ENCODE measurements at regions not wholly inside any gene's neighbourhood (a gene's known extent, or its start where the extent isn't known, plus 50 kb on each side); places are given as distances from the start of the nearest gene placed in this dataset.
A peak's percentile ranks its signal among the peaks of the same experiment; 100 is the strongest.

DNA sequence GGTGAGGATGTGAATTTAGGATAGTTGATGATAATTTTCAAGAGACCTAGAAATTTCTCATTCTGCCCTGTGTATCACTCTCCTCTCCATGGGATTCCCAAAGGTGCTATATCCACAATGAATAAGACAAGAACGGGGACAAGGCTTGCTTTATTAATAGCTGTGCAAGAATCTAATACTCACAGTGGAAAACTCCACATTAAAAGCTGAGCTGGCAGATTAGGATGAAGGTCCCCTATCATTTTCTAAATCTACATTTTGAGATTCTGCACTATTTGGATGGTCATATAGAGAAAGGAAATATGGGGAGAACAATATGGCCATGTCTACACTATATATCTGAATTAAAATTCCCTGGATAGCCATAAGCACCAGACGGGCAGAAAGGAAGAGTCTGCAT, 411.0 kb upstream of the TGFBR2 start:
- no peak overlapping the region for H3K4ac ChIP-seq (ENCODE audit: low read depth in 1 of 2, low read length in 2 of 2)
- no peak overlapping the region for H4K91ac ChIP-seq (ENCODE audit: low read length)
- H3K9ac ChIP-seq (ENCODE audit: low read length), result no peak overlapping the region
- H3K18ac ChIP-seq (ENCODE audit: low read depth in 1 of 2, low read length in 2 of 2), result no peak overlapping the region
- H3K4me3 ChIP-seq (ENCODE audit: insufficient read depth in 1 of 2, low read depth in 1 of 2, low read length in 2 of 2), result no peak overlapping the region
- no peak overlapping the region for H3K4me2 ChIP-seq (ENCODE audit: low read length, poor library complexity, severe bottlenecking)
- no peak overlapping the region for H3K27ac ChIP-seq (ENCODE audit: low read length, poor library complexity, severe bottlenecking)
- H2AK5ac ChIP-seq (ENCODE audit: low read length, severe bottlenecking), result no peak overlapping the region
- H2BK15ac ChIP-seq (ENCODE audit: low read depth, poor library complexity, severe bottlenecking), result no peak overlapping the region
- no peak overlapping the region for H4K8ac ChIP-seq (ENCODE audit: low read length)
- H3K36me3 ChIP-seq (ENCODE audit: control insufficient read depth in 1 of 2, insufficient read depth in 2 of 2, low read depth in 1 of 2, low read length in 2 of 2), result no peaks in the 10 kb centered on the region
- no peak for DNase-seq
- no peaks in the 10 kb centered on the region for H3K9me3 ChIP-seq (ENCODE audit: control insufficient read depth, low read length)
- H2BK5ac ChIP-seq (ENCODE audit: low read depth, low read length, poor library complexity, severe bottlenecking), result no peak overlapping the region
- no peaks in the 10 kb centered on the region for H3K27me3 ChIP-seq (ENCODE audit: control insufficient read depth in 1 of 2, insufficient read depth in 1 of 2, low read length in 2 of 2)
- no peak overlapping the region for H2AFZ ChIP-seq (ENCODE audit: low read depth, low read length)
- WGBS, result 94% methylated on average over 2 of the region's 2 CpGs
- H3K79me1 ChIP-seq (replicated peaks; ENCODE audit: low read length, poor library complexity, severe bottlenecking), result no peaks in the 10 kb centered on the region
- H3K14ac ChIP-seq (ENCODE audit: low read length in 2 of 2), result peak overlapping the region in 1 of 2 experiments; percentile 6
- no peaks in the 10 kb centered on the region for H3K4me1 ChIP-seq (ENCODE audit: control insufficient read depth, insufficient read depth, low read depth, low read length)
- H2BK120ac ChIP-seq (ENCODE audit: low read depth, low read length), result no peak overlapping the region
- H3K23ac ChIP-seq (ENCODE audit: low read length in 2 of 2), result no peak overlapping the region
- no peak overlapping the region for H2BK12ac ChIP-seq (ENCODE audit: low read length in 2 of 2)

GRCh38 chr3:30198162-30198561, 408.2 kb upstream of the TGFBR2 start:
- Histone ChIP-seq H3K27ac (ENCODE audit: low read length, poor library complexity, severe bottlenecking) (no peak overlapping the region), H3K79me1 (replicated peaks; ENCODE audit: low read length, poor library complexity, severe bottlenecking) (no peaks in the 10 kb centered on the region), H2BK12ac (ENCODE audit: low read length in 2 of 2) (peak overlapping the region in 1 of 2 experiments; percentile 54), H3K23ac (ENCODE audit: low read length in 2 of 2) (no peak overlapping the region), H2BK15ac (ENCODE audit: low read depth, poor library complexity, severe bottlenecking) (no peak overlapping the region), H3K4me2 (ENCODE audit: low read length, poor library complexity, severe bottlenecking) (no peak overlapping the region), H3K4ac (ENCODE audit: low read depth in 1 of 2, low read length in 2 of 2) (peak overlapping the region in 1 of 2 experiments; percentile 41), H2AK5ac (ENCODE audit: low read length, severe bottlenecking) (no peak overlapping the region), H3K36me3 (ENCODE audit: control insufficient read depth in 1 of 2, insufficient read depth in 2 of 2, low read depth in 1 of 2, low read length in 2 of 2) (no peaks in the 10 kb centered on the region), H3K9ac (ENCODE audit: low read length) (peak overlapping the region; percentile 1), H3K9me3 (ENCODE audit: control insufficient read depth, low read length) (no peaks in the 10 kb centered on the region), H3K4me1 (ENCODE audit: control insufficient read depth, insufficient read depth, low read depth, low read length) (no peaks in the 10 kb centered on the region), H3K18ac (ENCODE audit: low read depth in 1 of 2, low read length in 2 of 2) (peak overlapping the region in 1 of 2 experiments; percentile 75), H3K4me3 (ENCODE audit: insufficient read depth in 1 of 2, low read depth in 1 of 2, low read length in 2 of 2) (no peak overlapping the region), H2BK5ac (ENCODE audit: low read depth, low read length, poor library complexity, severe bottlenecking) (peak overlapping the region; percentile 79), H4K91ac (ENCODE audit: low read length) (no peak overlapping the region), H4K8ac (ENCODE audit: low read length) (no peak overlapping the region), H2BK120ac (ENCODE audit: low read depth, low read length) (peak overlapping the region; percentile 79), H3K14ac (ENCODE audit: low read length in 2 of 2) (peak overlapping the region in 1 of 2 experiments; percentile 36), H2AFZ (ENCODE audit: low read depth, low read length) (no peak overlapping the region), H3K27me3 (ENCODE audit: control insufficient read depth in 1 of 2, insufficient read depth in 1 of 2, low read length in 2 of 2) (no peaks in the 10 kb centered on the region)
- DNase-seq, result peak; percentile 30

- H3K23ac ChIP-seq (ENCODE audit: low read length in 2 of 2), result no peak overlapping the region
- no peaks in the 10 kb centered on the region for H3K79me1 ChIP-seq (replicated peaks; ENCODE audit: low read length, poor library complexity, severe bottlenecking)
- peak; percentile 59 for DNase-seq
- H2BK15ac ChIP-seq (ENCODE audit: low read depth, poor library complexity, severe bottlenecking), result no peak overlapping the region
- no peak overlapping the region for H2BK120ac ChIP-seq (ENCODE audit: low read depth, low read length)
- H3K14ac ChIP-seq (ENCODE audit: low read length in 2 of 2), result no peak overlapping the region
- H3K18ac ChIP-seq (ENCODE audit: low read depth in 1 of 2, low read length in 2 of 2), result no peak overlapping the region
- H4K8ac ChIP-seq (ENCODE audit: low read length), result no peak overlapping the region
- no peaks in the 10 kb centered on the region for H3K27me3 ChIP-seq (ENCODE audit: control insufficient read depth in 1 of 2, insufficient read depth in 1 of 2, low read length in 2 of 2)
- no peak overlapping the region for H3K4me2 ChIP-seq (ENCODE audit: low read length, poor library complexity, severe bottlenecking)
- peak overlapping the region; percentile 81 for H3K9ac ChIP-seq (ENCODE audit: low read length)
- H3K4ac ChIP-seq (ENCODE audit: low read depth in 1 of 2, low read length in 2 of 2), result no peak overlapping the region
- no peak overlapping the region for H4K91ac ChIP-seq (ENCODE audit: low read length)
- H3K4me3 ChIP-seq (ENCODE audit: insufficient read depth in 1 of 2, low read depth in 1 of 2, low read length in 2 of 2), result no peak overlapping the region
- WGBS, result 45% methylated on average over 6 of the region's 6 CpGs
- H2AK5ac ChIP-seq (ENCODE audit: low read length, severe bottlenecking), result no peak overlapping the region
- H2AFZ ChIP-seq (ENCODE audit: low read depth, low read length), result no peak overlapping the region
- H2BK5ac ChIP-seq (ENCODE audit: low read depth, low read length, poor library complexity, severe bottlenecking), result no peak overlapping the region
- H3K9me3 ChIP-seq (ENCODE audit: control insufficient read depth, low read length), result no peaks in the 10 kb centered on the region
- no peak overlapping the region for H2BK12ac ChIP-seq (ENCODE audit: low read length in 2 of 2)
- H3K36me3 ChIP-seq (ENCODE audit: control insufficient read depth in 1 of 2, insufficient read depth in 2 of 2, low read depth in 1 of 2, low read length in 2 of 2), result no peaks in the 10 kb centered on the region
- H3K27ac ChIP-seq (ENCODE audit: low read length, poor library complexity, severe bottlenecking), result no peak overlapping the region
- no peaks in the 10 kb centered on the region for H3K4me1 ChIP-seq (ENCODE audit: control insufficient read depth, insufficient read depth, low read depth, low read length)
Measured at GRCh38 chr3:30199096-30199759, 407.2 kb upstream of the TGFBR2 start.

GRCh38 chr3:30199855-30200254, 406.5 kb upstream of the TGFBR2 start:
- no peak overlapping the region for H3K14ac ChIP-seq (ENCODE audit: low read length in 2 of 2)
- H3K4ac ChIP-seq (ENCODE audit: low read depth in 1 of 2, low read length in 2 of 2), result no peak overlapping the region
- H2BK15ac ChIP-seq (ENCODE audit: low read depth, poor library complexity, severe bottlenecking), result no peak overlapping the region
- H4K91ac ChIP-seq (ENCODE audit: low read length), result peak overlapping the region; percentile 27
- H3K4me2 ChIP-seq (ENCODE audit: low read length, poor library complexity, severe bottlenecking), result no peak overlapping the region
- H3K9ac ChIP-seq (ENCODE audit: low read length), result peak overlapping the region; percentile 81
- H3K18ac ChIP-seq (ENCODE audit: low read depth in 1 of 2, low read length in 2 of 2), result no peak overlapping the region
- H2BK5ac ChIP-seq (ENCODE audit: low read depth, low read length, poor library complexity, severe bottlenecking), result no peak overlapping the region
- H2BK12ac ChIP-seq (ENCODE audit: low read length in 2 of 2), result no peak overlapping the region
- H3K36me3 ChIP-seq (ENCODE audit: control insufficient read depth in 1 of 2, insufficient read depth in 2 of 2, low read depth in 1 of 2, low read length in 2 of 2), result no peaks in the 10 kb centered on the region
- peak overlapping the region; percentile 2 for H2BK120ac ChIP-seq (ENCODE audit: low read depth, low read length)
- no peaks in the 10 kb centered on the region for H3K9me3 ChIP-seq (ENCODE audit: control insufficient read depth, low read length)
- no peak overlapping the region for H3K4me3 ChIP-seq (ENCODE audit: insufficient read depth in 1 of 2, low read depth in 1 of 2, low read length in 2 of 2)
- no peaks in the 10 kb centered on the region for H3K79me1 ChIP-seq (replicated peaks; ENCODE audit: low read length, poor library complexity, severe bottlenecking)
- WGBS, result 89% methylated on average over 2 of the region's 3 CpGs
- no peak overlapping the region for H4K8ac ChIP-seq (ENCODE audit: low read length)
- DNase-seq, result no peak
- no peak overlapping the region for H2AK5ac ChIP-seq (ENCODE audit: low read length, severe bottlenecking)
- no peak overlapping the region for H2AFZ ChIP-seq (ENCODE audit: low read depth, low read length)
- H3K27me3 ChIP-seq (ENCODE audit: control insufficient read depth in 1 of 2, insufficient read depth in 1 of 2, low read length in 2 of 2), result no peaks in the 10 kb centered on the region
- H3K4me1 ChIP-seq (ENCODE audit: control insufficient read depth, insufficient read depth, low read depth, low read length), result no peaks in the 10 kb centered on the region
- H3K23ac ChIP-seq (ENCODE audit: low read length in 2 of 2), result no peak overlapping the region
- no peak overlapping the region for H3K27ac ChIP-seq (ENCODE audit: low read length, poor library complexity, severe bottlenecking)
